Suprapubic skin (tissue), 3 donors: ENCODE measurements at regions not wholly inside any gene's neighbourhood (a gene's known extent, or its start where the extent isn't known, plus 50 kb on each side); places are given as distances from the start of the nearest gene placed in this dataset.

Experiments
- CTCF ChIP-seq, 2 donors: fragments of 200-600 bp in 1 of 2; fragments of 450-650 bp in 1 of 2; sonication (generic) in 1 of 2; IDR thresholded peaks; one replicate each; pipeline ENCODE4 v1.5.1; 2016 to 2019; ENCODE audit warnings: antibody characterized with exemption in 2 of 2, mild to moderate bottlenecking in 1 of 2, moderate library complexity in 1 of 2
- EP300 ChIP-seq: sonication (generic); formaldehyde crosslinking; IDR thresholded peaks from one replicate; pipeline ENCODE4 v1.6.1; 2017; ENCODE audit warnings: antibody characterized with exemption

- TF ChIP-seq CTCF (IDR thresholded peaks at IDR 0.05) = no peak
- no peak for TF ChIP-seq EP300
Observed at GRCh38 chrX:35561985-35562384, 236.2 kb upstream of the MAGEB16 start.
